ENCODE measurements at regions not wholly inside any gene's neighbourhood (a gene's known extent, or its start where the extent isn't known, plus 50 kb on each side); places are given as distances from the start of the nearest gene placed in this dataset.

GRCh38 chr1:86296305-86297205 is 99.6 kb downstream of the ODF2L start:
- Histone ChIP-seq H3K9me3 (ENCODE audit: control insufficient read depth in 2 of 2, insufficient read depth in 1 of 2, low read length in 1 of 2) (no peaks in the 10 kb centered on the region), H3K36me3 (ENCODE audit: control insufficient read depth in 2 of 2, insufficient read depth in 2 of 2, low read length in 1 of 2) (no peaks in the 10 kb centered on the region), H3K4me1 (ENCODE audit: control insufficient read depth in 2 of 2, insufficient read depth in 2 of 2, low read length in 2 of 2) (no peaks in the 10 kb centered on the region), H3K4me3 (ENCODE audit: low read length in 2 of 2) (no peak overlapping the region), H3K27ac (ENCODE audit: low read depth in 1 of 2, low read length in 1 of 2) (no peak overlapping the region), H3K27me3 (ENCODE audit: control insufficient read depth in 2 of 2, insufficient read depth in 1 of 2, low read length in 1 of 2) (no peaks in the 10 kb centered on the region)
- no peak for DNase-seq (ENCODE audit: low read depth in 6 of 9, low spot score in 9 of 9)
- WGBS = 94% methylated on average over 7 of the region's 7 CpGs

GRCh38 chr1:86289746-86290145 is 106.4 kb downstream of the ODF2L start:
- no peak overlapping the region for H3K4me3 ChIP-seq (ENCODE audit: low read length in 2 of 2)
- 88% methylated on average over 1 of the region's 1 CpG for WGBS
- DNase-seq (ENCODE audit: low read depth in 6 of 9, low spot score in 9 of 9) = no peak

GRCh38 chr1:86289161-86289560 is 107.0 kb downstream of the ODF2L start:
- H3K9me3 ChIP-seq (ENCODE audit: control insufficient read depth in 2 of 2, insufficient read depth in 1 of 2, low read length in 1 of 2) = no peaks in the 10 kb centered on the region
- no peak for DNase-seq (ENCODE audit: low read depth in 6 of 9, low spot score in 9 of 9)

More at GRCh38 chr1:86289746-86290145, 106.4 kb downstream of the ODF2L start:
- Histone ChIP-seq H3K36me3 (ENCODE audit: control insufficient read depth in 2 of 2, insufficient read depth in 2 of 2, low read length in 1 of 2) (no peaks in the 10 kb centered on the region), H3K4me1 (ENCODE audit: control insufficient read depth in 2 of 2, insufficient read depth in 2 of 2, low read length in 2 of 2) (no peaks in the 10 kb centered on the region), H3K27me3 (ENCODE audit: control insufficient read depth in 2 of 2, insufficient read depth in 1 of 2, low read length in 1 of 2) (no peaks in the 10 kb centered on the region), H3K27ac (ENCODE audit: low read depth in 1 of 2, low read length in 1 of 2) (no peak overlapping the region), H3K9me3 (ENCODE audit: control insufficient read depth in 2 of 2, insufficient read depth in 1 of 2, low read length in 1 of 2) (no peaks in the 10 kb centered on the region)

GRCh38 chr1:86288586-86289147 is 107.5 kb downstream of the ODF2L start:
- 96% methylated on average over 6 of the region's 6 CpGs for WGBS
- H3K27ac ChIP-seq (ENCODE audit: low read depth in 1 of 2, low read length in 1 of 2) = no peak overlapping the region
- H3K4me3 ChIP-seq (ENCODE audit: low read length in 2 of 2) = no peak overlapping the region
- no peak for DNase-seq (ENCODE audit: low read depth in 6 of 9, low spot score in 9 of 9)
- no peaks in the 10 kb centered on the region for H3K27me3 ChIP-seq (ENCODE audit: control insufficient read depth in 2 of 2, insufficient read depth in 1 of 2, low read length in 1 of 2)
- no peaks in the 10 kb centered on the region for H3K4me1 ChIP-seq (ENCODE audit: control insufficient read depth in 2 of 2, insufficient read depth in 2 of 2, low read length in 2 of 2)
- no peaks in the 10 kb centered on the region for H3K9me3 ChIP-seq (ENCODE audit: control insufficient read depth in 2 of 2, insufficient read depth in 1 of 2, low read length in 1 of 2)
- H3K36me3 ChIP-seq (ENCODE audit: control insufficient read depth in 2 of 2, insufficient read depth in 2 of 2, low read length in 1 of 2) = no peaks in the 10 kb centered on the region

More at GRCh38 chr1:86289161-86289560, 107.0 kb downstream of the ODF2L start:
- no peaks in the 10 kb centered on the region for H3K27me3 ChIP-seq (ENCODE audit: control insufficient read depth in 2 of 2, insufficient read depth in 1 of 2, low read length in 1 of 2)
- H3K27ac ChIP-seq (ENCODE audit: low read depth in 1 of 2, low read length in 1 of 2) = no peak overlapping the region
- no peaks in the 10 kb centered on the region for H3K4me1 ChIP-seq (ENCODE audit: control insufficient read depth in 2 of 2, insufficient read depth in 2 of 2, low read length in 2 of 2)
- no peak overlapping the region for H3K4me3 ChIP-seq (ENCODE audit: low read length in 2 of 2)
- no peaks in the 10 kb centered on the region for H3K36me3 ChIP-seq (ENCODE audit: control insufficient read depth in 2 of 2, insufficient read depth in 2 of 2, low read length in 1 of 2)

GRCh38 chr1:86285796-86286195 is 110.3 kb downstream of the ODF2L start:
- WGBS = 96% methylated on average over 4 of the region's 4 CpGs
- Histone ChIP-seq H3K4me3 (ENCODE audit: low read length in 2 of 2) (no peak overlapping the region), H3K4me1 (ENCODE audit: control insufficient read depth in 2 of 2, insufficient read depth in 2 of 2, low read length in 2 of 2) (no peaks in the 10 kb centered on the region), H3K36me3 (ENCODE audit: control insufficient read depth in 2 of 2, insufficient read depth in 2 of 2, low read length in 1 of 2) (no peaks in the 10 kb centered on the region), H3K27ac (ENCODE audit: low read depth in 1 of 2, low read length in 1 of 2) (no peak overlapping the region), H3K27me3 (ENCODE audit: control insufficient read depth in 2 of 2, insufficient read depth in 1 of 2, low read length in 1 of 2) (no peaks in the 10 kb centered on the region), H3K9me3 (ENCODE audit: control insufficient read depth in 2 of 2, insufficient read depth in 1 of 2, low read length in 1 of 2) (no peaks in the 10 kb centered on the region)
- DNase-seq (ENCODE audit: low read depth in 6 of 9, low spot score in 9 of 9) = no peak

GRCh38 chr1:86282611-86283010 is 113.5 kb downstream of the ODF2L start:
- Histone ChIP-seq H3K9me3 (ENCODE audit: control insufficient read depth in 2 of 2, insufficient read depth in 1 of 2, low read length in 1 of 2) (no peaks in the 10 kb centered on the region), H3K4me1 (ENCODE audit: control insufficient read depth in 2 of 2, insufficient read depth in 2 of 2, low read length in 2 of 2) (no peaks in the 10 kb centered on the region), H3K4me3 (ENCODE audit: low read length in 2 of 2) (no peak overlapping the region), H3K27ac (ENCODE audit: low read depth in 1 of 2, low read length in 1 of 2) (no peak overlapping the region), H3K27me3 (ENCODE audit: control insufficient read depth in 2 of 2, insufficient read depth in 1 of 2, low read length in 1 of 2) (no peaks in the 10 kb centered on the region), H3K36me3 (ENCODE audit: control insufficient read depth in 2 of 2, insufficient read depth in 2 of 2, low read length in 1 of 2) (no peaks in the 10 kb centered on the region)
- DNase-seq (ENCODE audit: low read depth in 6 of 9, low spot score in 9 of 9) = no peak

- Histone ChIP-seq H3K36me3 (ENCODE audit: control insufficient read depth in 2 of 2, insufficient read depth in 2 of 2, low read length in 1 of 2) (no peaks in the 10 kb centered on the region), H3K4me3 (ENCODE audit: low read length in 2 of 2) (no peak overlapping the region), H3K4me1 (ENCODE audit: control insufficient read depth in 2 of 2, insufficient read depth in 2 of 2, low read length in 2 of 2) (no peaks in the 10 kb centered on the region), H3K27ac (ENCODE audit: low read depth in 1 of 2, low read length in 1 of 2) (no peak overlapping the region), H3K9me3 (ENCODE audit: control insufficient read depth in 2 of 2, insufficient read depth in 1 of 2, low read length in 1 of 2) (no peaks in the 10 kb centered on the region), H3K27me3 (ENCODE audit: control insufficient read depth in 2 of 2, insufficient read depth in 1 of 2, low read length in 1 of 2) (no peaks in the 10 kb centered on the region)
- DNase-seq (ENCODE audit: low read depth in 6 of 9, low spot score in 9 of 9) = no peak
- 95% methylated on average over 4 of the region's 4 CpGs for WGBS
Measured at GRCh38 chr1:86277936-86278335, 118.2 kb downstream of the ODF2L start.

- Histone ChIP-seq H3K36me3 (ENCODE audit: control insufficient read depth in 2 of 2, insufficient read depth in 2 of 2, low read length in 1 of 2) (no peaks in the 10 kb centered on the region), H3K4me1 (ENCODE audit: control insufficient read depth in 2 of 2, insufficient read depth in 2 of 2, low read length in 2 of 2) (no peaks in the 10 kb centered on the region), H3K9me3 (ENCODE audit: control insufficient read depth in 2 of 2, insufficient read depth in 1 of 2, low read length in 1 of 2) (no peaks in the 10 kb centered on the region), H3K4me3 (ENCODE audit: low read length in 2 of 2) (no peak overlapping the region), H3K27me3 (ENCODE audit: control insufficient read depth in 2 of 2, insufficient read depth in 1 of 2, low read length in 1 of 2) (no peaks in the 10 kb centered on the region), H3K27ac (ENCODE audit: low read depth in 1 of 2, low read length in 1 of 2) (no peak overlapping the region)
- no peak for DNase-seq (ENCODE audit: low read depth in 6 of 9, low spot score in 9 of 9)
Measured at GRCh38 chr1:86273066-86273465, 116.5 kb upstream of the COL24A1 start.

GRCh38 chr1:86272083-86272482 is 115.5 kb upstream of the COL24A1 start:
- no peaks in the 10 kb centered on the region for H3K4me1 ChIP-seq (ENCODE audit: control insufficient read depth in 2 of 2, insufficient read depth in 2 of 2, low read length in 2 of 2)
- no peaks in the 10 kb centered on the region for H3K36me3 ChIP-seq (ENCODE audit: control insufficient read depth in 2 of 2, insufficient read depth in 2 of 2, low read length in 1 of 2)
- no peak for DNase-seq (ENCODE audit: low read depth in 6 of 9, low spot score in 9 of 9)
- H3K4me3 ChIP-seq (ENCODE audit: low read length in 2 of 2) = no peak overlapping the region
- no peaks in the 10 kb centered on the region for H3K9me3 ChIP-seq (ENCODE audit: control insufficient read depth in 2 of 2, insufficient read depth in 1 of 2, low read length in 1 of 2)
- 95% methylated on average over 3 of the region's 3 CpGs for WGBS
- H3K27me3 ChIP-seq (ENCODE audit: control insufficient read depth in 2 of 2, insufficient read depth in 1 of 2, low read length in 1 of 2) = no peaks in the 10 kb centered on the region
- H3K27ac ChIP-seq (ENCODE audit: low read depth in 1 of 2, low read length in 1 of 2) = no peak overlapping the region
